GM10266 (cell line): ENCODE measurements at regions not wholly inside any gene's neighbourhood (a gene's known extent, or its start where the extent isn't known, plus 50 kb on each side); places are given as distances from the start of the nearest gene placed in this dataset.

ENCODE experiments used
- DNase-seq: peaks from one replicate; pipeline ENCODE4 v3.0.0; 2012; ENCODE audit errors: extremely low spot score
- CTCF ChIP-seq: IDR thresholded peaks from 2 replicates; pipeline ENCODE4 v1.5.1; 2012; ENCODE audit warnings: mild to moderate bottlenecking, low read depth; ENCODE audit not compliant: control insufficient read depth, insufficient read depth; ENCODE audit errors: missing control alignments

- no peak for DNase-seq
- TF ChIP-seq CTCF = no peak
These were observed 85.3 kb downstream of the FOXD2 start for GRCh38 chr1:47522935-47523834.

DNA sequence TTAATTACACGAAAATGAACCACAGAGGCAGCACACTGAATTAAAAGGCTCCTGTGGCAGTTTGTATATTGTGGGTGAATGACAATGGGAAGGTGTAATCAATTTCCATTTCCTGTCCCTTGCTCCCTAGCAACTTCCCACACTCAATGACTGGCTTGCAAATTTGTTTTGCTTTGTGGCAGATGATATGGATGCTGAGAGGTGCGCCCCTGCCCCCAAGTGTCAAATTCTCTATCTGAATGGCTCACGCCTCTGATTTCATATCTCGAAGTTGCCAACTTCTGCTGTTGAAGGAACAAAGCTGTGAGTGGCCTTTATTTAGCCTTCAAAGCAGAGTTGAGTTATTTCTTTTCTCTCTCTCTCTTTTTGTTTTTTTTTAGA is 86.0 kb downstream of the FOXD2 start:
- TF ChIP-seq CTCF = no peak
- no peak for DNase-seq

GRCh38 chr1:47524272-47524671 is 86.4 kb downstream of the FOXD2 start:
- DNase-seq = no peak
- no peak for TF ChIP-seq CTCF

GRCh38 chr1:47527653-47528272 is 89.9 kb downstream of the FOXD2 start:
- no peak for DNase-seq

GRCh38 chr1:47529520-47530098 is 91.8 kb downstream of the FOXD2 start:
- no peak for DNase-seq
- peak; percentile 15 for TF ChIP-seq CTCF

More at GRCh38 chr1:47527653-47528272, 89.9 kb downstream of the FOXD2 start:
- TF ChIP-seq CTCF = peak; percentile 29

- no peak for DNase-seq
- TF ChIP-seq CTCF = no peak
These were observed 95.3 kb downstream of the FOXD2 start for GRCh38 chr1:47532921-47533792.
